ENCODE measurements at regions not wholly inside any gene's neighbourhood (a gene's known extent, or its start where the extent isn't known, plus 50 kb on each side); places are given as distances from the start of the nearest gene placed in this dataset.

DNA sequence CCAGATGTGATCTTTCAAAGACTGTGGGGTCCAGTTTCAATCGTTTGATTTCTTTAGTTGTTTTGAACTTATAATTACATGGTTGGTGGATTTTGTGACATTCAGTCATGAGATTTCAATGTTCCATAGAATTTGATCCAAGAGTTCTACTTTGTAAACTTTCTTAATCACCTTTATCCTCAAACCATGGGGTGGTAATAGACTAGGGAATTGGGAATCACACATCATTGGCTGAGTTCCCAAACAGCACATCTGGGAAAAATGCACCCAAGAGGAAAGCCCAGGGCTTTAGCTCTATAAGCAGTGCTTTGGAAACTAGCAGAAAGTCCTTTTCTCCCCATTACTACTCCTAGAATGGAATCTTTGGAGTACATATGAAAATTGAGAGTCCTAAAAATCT, 177.6 kb downstream of the NNT start:
- no peak for DNase-seq
- H3K9ac ChIP-seq (ENCODE audit: low read length), result no peak overlapping the region
- H4K5ac ChIP-seq (ENCODE audit: low read length), result no peak overlapping the region
- no peaks in the 10 kb centered on the region for H3K27me3 ChIP-seq (ENCODE audit: insufficient read depth, low read length, poor library complexity)
- no peaks in the 10 kb centered on the region for H3K79me1 ChIP-seq (ENCODE audit: low read length)
- H3K56ac ChIP-seq (ENCODE audit: low read length), result no peak overlapping the region
- no peak overlapping the region for H3K23ac ChIP-seq (ENCODE audit: low read length)
- H2AK5ac ChIP-seq (ENCODE audit: low read length), result no peak overlapping the region
- no peak overlapping the region for H3K4ac ChIP-seq (ENCODE audit: low read depth, low read length)
- H3K36me3 ChIP-seq (ENCODE audit: control insufficient read depth, insufficient read depth, low read length), result no peaks in the 10 kb centered on the region
- H3K79me2 ChIP-seq (ENCODE audit: control insufficient read depth, insufficient read depth, low read length), result no peaks in the 10 kb centered on the region
- H3K4me3 ChIP-seq (ENCODE audit: low read length), result no peak overlapping the region
- H3K4me1 ChIP-seq (ENCODE audit: control insufficient read depth, low read depth, low read length), result no peaks in the 10 kb centered on the region
- peak overlapping the region; percentile 57 for H2BK15ac ChIP-seq (replicated peaks; ENCODE audit: low read depth)
- H3K18ac ChIP-seq (ENCODE audit: low read length), result no peak overlapping the region
- no peak overlapping the region for H2BK120ac ChIP-seq (ENCODE audit: low read depth, low read length)
- H3K4me2 ChIP-seq (ENCODE audit: low read length), result no peak overlapping the region
- H3K27ac ChIP-seq (ENCODE audit: low read depth, low read length), result no peak overlapping the region
- no peak overlapping the region for H4K8ac ChIP-seq (ENCODE audit: low read depth, low read length)
- WGBS (ENCODE audit: extremely low coverage, insufficient coverage, low lambda C conversion rate), result no CpG with 5 or more reads among the region's 1 CpG
- no peak overlapping the region for H2BK5ac ChIP-seq (ENCODE audit: low read length)

GRCh38 chr5:43774881-43775399, 172.0 kb downstream of the NNT start:
- no peak overlapping the region for H3K4me2 ChIP-seq (ENCODE audit: low read length)
- H3K27me3 ChIP-seq (ENCODE audit: insufficient read depth, low read length, poor library complexity), result no peaks in the 10 kb centered on the region
- no peak overlapping the region for H3K4me3 ChIP-seq (ENCODE audit: low read length)
- no peak overlapping the region for H3K27ac ChIP-seq (ENCODE audit: low read depth, low read length)
- no peak overlapping the region for H3K23ac ChIP-seq (ENCODE audit: low read length)
- H3K36me3 ChIP-seq (ENCODE audit: control insufficient read depth, insufficient read depth, low read length), result no peaks in the 10 kb centered on the region
- peak overlapping the region; percentile 36 for H3K4ac ChIP-seq (ENCODE audit: low read depth, low read length)
- no peaks in the 10 kb centered on the region for H3K4me1 ChIP-seq (ENCODE audit: control insufficient read depth, low read depth, low read length)
- no peak overlapping the region for H2AK5ac ChIP-seq (ENCODE audit: low read length)
- H2BK120ac ChIP-seq (ENCODE audit: low read depth, low read length), result peak overlapping the region; percentile 73
- no peak overlapping the region for H4K8ac ChIP-seq (ENCODE audit: low read depth, low read length)
- H4K5ac ChIP-seq (ENCODE audit: low read length), result no peak overlapping the region
- H3K79me2 ChIP-seq (ENCODE audit: control insufficient read depth, insufficient read depth, low read length), result no peaks in the 10 kb centered on the region
- H3K56ac ChIP-seq (ENCODE audit: low read length), result no peak overlapping the region
- H3K9ac ChIP-seq (ENCODE audit: low read length), result no peak overlapping the region
- DNase-seq, result no peak
- H2BK15ac ChIP-seq (replicated peaks; ENCODE audit: low read depth), result no peak overlapping the region
- H3K79me1 ChIP-seq (ENCODE audit: low read length), result no peaks in the 10 kb centered on the region
- 100% methylated on average over 1 of the region's 1 CpG for WGBS (ENCODE audit: extremely low coverage, insufficient coverage, low lambda C conversion rate)
- H2BK5ac ChIP-seq (ENCODE audit: low read length), result no peak overlapping the region
- no peak overlapping the region for H3K18ac ChIP-seq (ENCODE audit: low read length)

- Histone ChIP-seq H3K56ac (ENCODE audit: low read length) (no peak overlapping the region), H3K79me2 (ENCODE audit: control insufficient read depth, insufficient read depth, low read length) (no peaks in the 10 kb centered on the region), H3K23ac (ENCODE audit: low read length) (no peak overlapping the region), H3K79me1 (ENCODE audit: low read length) (no peaks in the 10 kb centered on the region), H3K4me2 (ENCODE audit: low read length) (no peak overlapping the region), H3K4ac (ENCODE audit: low read depth, low read length) (no peak overlapping the region), H3K36me3 (ENCODE audit: control insufficient read depth, insufficient read depth, low read length) (no peaks in the 10 kb centered on the region), H2AK5ac (ENCODE audit: low read length) (no peak overlapping the region), H4K8ac (ENCODE audit: low read depth, low read length) (no peak overlapping the region), H3K4me3 (ENCODE audit: low read length) (no peak overlapping the region), H3K27ac (ENCODE audit: low read depth, low read length) (peak overlapping the region; percentile 39), H3K18ac (ENCODE audit: low read length) (peak overlapping the region; percentile 94), H2BK120ac (ENCODE audit: low read depth, low read length) (no peak overlapping the region), H2BK15ac (replicated peaks; ENCODE audit: low read depth) (no peak overlapping the region), H3K4me1 (ENCODE audit: control insufficient read depth, low read depth, low read length) (no peaks in the 10 kb centered on the region), H2BK5ac (ENCODE audit: low read length) (no peak overlapping the region), H3K27me3 (ENCODE audit: insufficient read depth, low read length, poor library complexity) (no peaks in the 10 kb centered on the region), H4K5ac (ENCODE audit: low read length) (no peak overlapping the region), H3K9ac (ENCODE audit: low read length) (no peak overlapping the region)
- WGBS (ENCODE audit: extremely low coverage, insufficient coverage, low lambda C conversion rate), result no CpG with 5 or more reads among the region's 1 CpG
- peak; percentile 89 for DNase-seq
These were observed 170.5 kb downstream of the NNT start for GRCh38 chr5:43773478-43773844.

DNA sequence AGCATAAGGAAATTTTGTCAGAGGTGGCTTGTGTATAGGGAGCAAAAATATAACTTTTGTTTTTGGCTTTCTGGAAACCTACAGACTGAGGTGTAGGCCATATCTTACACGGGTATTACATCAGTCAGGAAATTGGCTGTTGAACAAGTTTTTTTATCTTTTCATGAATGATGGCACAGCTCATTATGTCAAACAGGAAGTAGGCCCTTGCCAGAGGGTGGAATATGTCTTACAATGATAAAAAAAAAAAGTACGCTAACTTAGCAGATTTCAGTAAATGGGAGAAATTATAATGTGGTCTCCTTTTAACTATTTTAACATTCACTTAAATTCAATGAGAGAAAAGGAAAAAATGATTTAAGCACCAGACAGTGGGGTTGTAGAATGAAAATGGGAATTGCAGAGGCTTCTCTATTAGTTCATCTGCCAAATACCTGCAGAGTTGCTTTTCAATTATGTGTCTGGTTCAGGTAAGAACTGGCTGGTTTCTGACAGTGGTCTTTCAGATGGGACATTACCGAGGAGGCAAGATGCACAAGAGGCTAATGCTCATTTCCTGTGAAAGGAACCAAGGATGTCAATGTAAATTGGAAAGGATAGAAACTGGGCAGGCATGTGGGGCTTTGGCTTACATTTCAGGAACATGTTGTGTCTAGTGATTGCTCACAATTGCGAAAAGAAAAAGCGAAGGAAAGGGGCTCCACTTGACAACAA, 169.9 kb downstream of the NNT start:
- peak overlapping the region; percentile 26 for H4K5ac ChIP-seq (ENCODE audit: low read length)
- H3K56ac ChIP-seq (ENCODE audit: low read length), result no peak overlapping the region
- DNase-seq, result peak; percentile 65
- H3K4me2 ChIP-seq (ENCODE audit: low read length), result no peak overlapping the region
- H3K9ac ChIP-seq (ENCODE audit: low read length), result no peak overlapping the region
- no peak overlapping the region for H3K4me3 ChIP-seq (ENCODE audit: low read length)
- H2BK15ac ChIP-seq (replicated peaks; ENCODE audit: low read depth), result no peak overlapping the region
- no peak overlapping the region for H2BK120ac ChIP-seq (ENCODE audit: low read depth, low read length)
- H4K8ac ChIP-seq (ENCODE audit: low read depth, low read length), result no peak overlapping the region
- H3K4me1 ChIP-seq (ENCODE audit: control insufficient read depth, low read depth, low read length), result no peaks in the 10 kb centered on the region
- H3K23ac ChIP-seq (ENCODE audit: low read length), result no peak overlapping the region
- peak overlapping the region; percentile 94 for H3K18ac ChIP-seq (ENCODE audit: low read length)
- no peaks in the 10 kb centered on the region for H3K36me3 ChIP-seq (ENCODE audit: control insufficient read depth, insufficient read depth, low read length)
- peak overlapping the region; percentile 86 for H3K4ac ChIP-seq (ENCODE audit: low read depth, low read length)
- H3K79me1 ChIP-seq (ENCODE audit: low read length), result no peaks in the 10 kb centered on the region
- no CpG with 5 or more reads among the region's 5 CpGs for WGBS (ENCODE audit: extremely low coverage, insufficient coverage, low lambda C conversion rate)
- no peak overlapping the region for H2AK5ac ChIP-seq (ENCODE audit: low read length)
- H3K27me3 ChIP-seq (ENCODE audit: insufficient read depth, low read length, poor library complexity), result no peaks in the 10 kb centered on the region
- peak overlapping the region; percentile 51 for H3K27ac ChIP-seq (ENCODE audit: low read depth, low read length)
- peak overlapping the region; percentile 24 for H2BK5ac ChIP-seq (ENCODE audit: low read length)
- H3K79me2 ChIP-seq (ENCODE audit: control insufficient read depth, insufficient read depth, low read length), result no peaks in the 10 kb centered on the region

DNA sequence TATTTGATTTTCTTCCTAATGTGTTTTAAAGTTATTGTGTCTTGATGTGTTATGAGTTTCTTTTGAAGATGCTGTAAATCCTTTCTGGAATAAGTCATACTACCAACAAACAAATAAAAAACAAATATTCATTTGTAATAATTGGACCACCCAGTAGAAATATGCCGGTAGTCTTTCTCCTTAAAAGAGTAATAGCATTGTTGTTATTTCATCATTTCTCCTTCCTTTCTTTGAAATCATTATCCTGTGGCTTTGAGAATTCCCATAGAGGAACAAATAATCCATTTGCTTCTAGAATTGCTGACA, 169.4 kb downstream of the NNT start:
- Histone ChIP-seq H2BK5ac (ENCODE audit: low read length) (no peak overlapping the region), H3K56ac (ENCODE audit: low read length) (no peak overlapping the region), H3K4me2 (ENCODE audit: low read length) (no peak overlapping the region), H3K9ac (ENCODE audit: low read length) (no peak overlapping the region), H3K27ac (ENCODE audit: low read depth, low read length) (peak overlapping the region; percentile 51), H4K8ac (ENCODE audit: low read depth, low read length) (no peak overlapping the region), H3K27me3 (ENCODE audit: insufficient read depth, low read length, poor library complexity) (no peaks in the 10 kb centered on the region), H3K4me1 (ENCODE audit: control insufficient read depth, low read depth, low read length) (no peaks in the 10 kb centered on the region), H3K79me2 (ENCODE audit: control insufficient read depth, insufficient read depth, low read length) (no peaks in the 10 kb centered on the region), H3K4me3 (ENCODE audit: low read length) (no peak overlapping the region), H3K36me3 (ENCODE audit: control insufficient read depth, insufficient read depth, low read length) (no peaks in the 10 kb centered on the region), H3K79me1 (ENCODE audit: low read length) (no peaks in the 10 kb centered on the region), H2BK15ac (replicated peaks; ENCODE audit: low read depth) (no peak overlapping the region), H2BK120ac (ENCODE audit: low read depth, low read length) (no peak overlapping the region), H3K4ac (ENCODE audit: low read depth, low read length) (no peak overlapping the region), H3K23ac (ENCODE audit: low read length) (no peak overlapping the region), H3K18ac (ENCODE audit: low read length) (no peak overlapping the region), H4K5ac (ENCODE audit: low read length) (peak overlapping the region; percentile 26), H2AK5ac (ENCODE audit: low read length) (no peak overlapping the region)
- DNase-seq, result no peak
- WGBS (ENCODE audit: extremely low coverage, insufficient coverage, low lambda C conversion rate), result no CpG with 5 or more reads among the region's 1 CpG

GRCh38 chr5:43771611-43772031, 168.6 kb downstream of the NNT start:
- no peak for DNase-seq
- H3K4me3 ChIP-seq (ENCODE audit: low read length), result no peak overlapping the region
- no peak overlapping the region for H3K4me2 ChIP-seq (ENCODE audit: low read length)
- H3K56ac ChIP-seq (ENCODE audit: low read length), result no peak overlapping the region
- no peak overlapping the region for H2BK5ac ChIP-seq (ENCODE audit: low read length)
- H3K18ac ChIP-seq (ENCODE audit: low read length), result peak overlapping the region; percentile 87
- H2AK5ac ChIP-seq (ENCODE audit: low read length), result no peak overlapping the region
- peak overlapping the region; percentile 45 for H2BK15ac ChIP-seq (replicated peaks; ENCODE audit: low read depth)
- H2BK120ac ChIP-seq (ENCODE audit: low read depth, low read length), result peak overlapping the region; percentile 95
- H4K5ac ChIP-seq (ENCODE audit: low read length), result no peak overlapping the region
- H3K79me2 ChIP-seq (ENCODE audit: control insufficient read depth, insufficient read depth, low read length), result no peaks in the 10 kb centered on the region
- no peaks in the 10 kb centered on the region for H3K36me3 ChIP-seq (ENCODE audit: control insufficient read depth, insufficient read depth, low read length)
- H3K4ac ChIP-seq (ENCODE audit: low read depth, low read length), result peak overlapping the region; percentile 91
- no peak overlapping the region for H3K23ac ChIP-seq (ENCODE audit: low read length)
- H3K27me3 ChIP-seq (ENCODE audit: insufficient read depth, low read length, poor library complexity), result no peaks in the 10 kb centered on the region
- H3K4me1 ChIP-seq (ENCODE audit: control insufficient read depth, low read depth, low read length), result no peaks in the 10 kb centered on the region
- H4K8ac ChIP-seq (ENCODE audit: low read depth, low read length), result no peak overlapping the region
- H3K9ac ChIP-seq (ENCODE audit: low read length), result no peak overlapping the region
- WGBS (ENCODE audit: extremely low coverage, insufficient coverage, low lambda C conversion rate), result no CpG with 5 or more reads among the region's 3 CpGs
- no peaks in the 10 kb centered on the region for H3K79me1 ChIP-seq (ENCODE audit: low read length)
- no peak overlapping the region for H3K27ac ChIP-seq (ENCODE audit: low read depth, low read length)

Data from mesendoderm (in vitro differentiated cells).